Loucy (cell line): ENCODE measurements at regions not wholly inside any gene's neighbourhood (a gene's known extent, or its start where the extent isn't known, plus 50 kb on each side); places are given as distances from the start of the nearest gene placed in this dataset.

Experiments
- H2AFZ ChIP-seq: fragments of 200-600 bp; sonication (generic); 2 replicates; pipeline ENCODE4 v1.6.0; 2016; ENCODE audit warnings: antibody characterized with exemption, mild to moderate bottlenecking, low read length, moderate library complexity
- H3F3A ChIP-seq: fragments of 200-600 bp; 2 replicates; pipeline ENCODE4 v1.6.0; 2016; ENCODE audit warnings: antibody characterized with exemption, low read depth, mild to moderate bottlenecking
- H3K27me3 ChIP-seq: fragments of 200-600 bp; sonication (generic); 2 replicates; pipeline ENCODE4 v1.6.1; 2014; ENCODE audit warnings: low read length, mild to moderate bottlenecking; ENCODE audit not compliant: insufficient read depth, poor library complexity, severe bottlenecking
- H3K36me3 ChIP-seq: fragments of 200-600 bp; sonication (generic); 2 replicates; pipeline ENCODE4 v1.6.1; 2016; ENCODE audit warnings: low read length; ENCODE audit not compliant: insufficient read depth
- H3K4me1 ChIP-seq: fragments of 200-600 bp; sonication (generic); 2 replicates; pipeline ENCODE4 v1.5.1; 2014; ENCODE audit warnings: low read length, mild to moderate bottlenecking; ENCODE audit not compliant: insufficient read depth, poor library complexity, severe bottlenecking
- H3K4me2 ChIP-seq: fragments of 200-600 bp; sonication (generic); 2 replicates; pipeline ENCODE4 v1.6.0; 2014; ENCODE audit warnings: antibody characterized with exemption, low read length, low read depth, mild to moderate bottlenecking; ENCODE audit not compliant: poor library complexity, severe bottlenecking
- H3K4me3 ChIP-seq: fragments of 200-600 bp; sonication (generic); 2 replicates; pipeline ENCODE4 v1.5.1; 2014; ENCODE audit warnings: low read length, mild to moderate bottlenecking, mixed read lengths; ENCODE audit not compliant: poor library complexity, severe bottlenecking
- H3K79me2 ChIP-seq: fragments of 200-600 bp; sonication (generic); 2 replicates; pipeline ENCODE4 v1.6.1; 2014; ENCODE audit warnings: low read length; ENCODE audit not compliant: insufficient read depth
- H3K9ac ChIP-seq: fragments of 200-600 bp; sonication (generic); 2 replicates; pipeline ENCODE4 v1.6.0; 2014; ENCODE audit warnings: mild to moderate bottlenecking, low read depth, low read length, moderate library complexity; ENCODE audit not compliant: poor library complexity, severe bottlenecking
- H3K9me2 ChIP-seq: fragments of 200-600 bp; sonication (generic); replicated peaks from 2 replicates; pipeline ENCODE4 v1.6.1; 2016; ENCODE audit warnings: low read depth, low read length, mixed read lengths
- H3K9me3 ChIP-seq: fragments of 200-600 bp; sonication (generic); 2 replicates; pipeline ENCODE4 v1.6.1; 2014; ENCODE audit warnings: mild to moderate bottlenecking, antibody characterized with exemption, low read length, low read depth; ENCODE audit not compliant: insufficient read depth
- H4K20me1 ChIP-seq: fragments of 200-600 bp; sonication (generic); 2 replicates; pipeline ENCODE4 v1.6.0; 2014; ENCODE audit warnings: antibody characterized with exemption, low read length, mild to moderate bottlenecking; ENCODE audit not compliant: insufficient read depth, poor library complexity, severe bottlenecking
- EZH2phosphoT487 ChIP-seq: fragments of 200-600 bp; IDR thresholded peaks from 2 replicates; pipeline ENCODE4 v1.6.1; 2018; ENCODE audit warnings: antibody characterized with exemption, mild to moderate bottlenecking, moderate library complexity, borderline replicate concordance
- TF ChIP-seq, protein P1 (sequence below): fragments of 200-600 bp; sonication (generic); conservative IDR thresholded peaks from 2 replicates; pipeline ENCODE4 v1.5.1; 2014; ENCODE audit warnings: mild to moderate bottlenecking, antibody characterized with exemption, low read length

- no peak for TF ChIP-seq EZH2phosphoT487
- TF ChIP-seq, protein P1, sequence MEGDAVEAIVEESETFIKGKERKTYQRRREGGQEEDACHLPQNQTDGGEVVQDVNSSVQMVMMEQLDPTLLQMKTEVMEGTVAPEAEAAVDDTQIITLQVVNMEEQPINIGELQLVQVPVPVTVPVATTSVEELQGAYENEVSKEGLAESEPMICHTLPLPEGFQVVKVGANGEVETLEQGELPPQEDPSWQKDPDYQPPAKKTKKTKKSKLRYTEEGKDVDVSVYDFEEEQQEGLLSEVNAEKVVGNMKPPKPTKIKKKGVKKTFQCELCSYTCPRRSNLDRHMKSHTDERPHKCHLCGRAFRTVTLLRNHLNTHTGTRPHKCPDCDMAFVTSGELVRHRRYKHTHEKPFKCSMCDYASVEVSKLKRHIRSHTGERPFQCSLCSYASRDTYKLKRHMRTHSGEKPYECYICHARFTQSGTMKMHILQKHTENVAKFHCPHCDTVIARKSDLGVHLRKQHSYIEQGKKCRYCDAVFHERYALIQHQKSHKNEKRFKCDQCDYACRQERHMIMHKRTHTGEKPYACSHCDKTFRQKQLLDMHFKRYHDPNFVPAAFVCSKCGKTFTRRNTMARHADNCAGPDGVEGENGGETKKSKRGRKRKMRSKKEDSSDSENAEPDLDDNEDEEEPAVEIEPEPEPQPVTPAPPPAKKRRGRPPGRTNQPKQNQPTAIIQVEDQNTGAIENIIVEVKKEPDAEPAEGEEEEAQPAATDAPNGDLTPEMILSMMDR: no peak
- Histone ChIP-seq H3K36me3 (no peaks in the 10 kb centered on the region), H3K4me1 (no peaks in the 10 kb centered on the region), H3F3A (no peaks in the 10 kb centered on the region), H4K20me1 (no peaks in the 10 kb centered on the region), H3K9ac (no peak overlapping the region), H3K27me3 (no peaks in the 10 kb centered on the region), H3K79me2 (no peaks in the 10 kb centered on the region), H2AFZ (no peak overlapping the region), H3K4me3 (no peak overlapping the region), H3K9me2 (no peaks in the 10 kb centered on the region), H3K4me2 (no peak overlapping the region), H3K9me3 (peaks cover 3% of the 10 kb centered on the region; the same call in 1 of the 2 replicates)
These were observed 121.9 kb downstream of the TMEM18 start for GRCh38 chr2:555164-555922.

GRCh38 chr2:554444-554843, 122.8 kb downstream of the TMEM18 start:
- Histone ChIP-seq H4K20me1 (no peaks in the 10 kb centered on the region), H3K79me2 (no peaks in the 10 kb centered on the region), H3K27me3 (no peaks in the 10 kb centered on the region), H3F3A (no peaks in the 10 kb centered on the region), H3K9me2 (no peaks in the 10 kb centered on the region), H3K4me1 (no peaks in the 10 kb centered on the region), H3K9me3 (peaks cover 3% of the 10 kb centered on the region; the same call in 1 of the 2 replicates), H3K4me2 (no peak overlapping the region), H2AFZ (no peak overlapping the region), H3K36me3 (no peaks in the 10 kb centered on the region), H3K4me3 (no peak overlapping the region), H3K9ac (no peak overlapping the region)
- TF ChIP-seq, protein P1: no peak
- TF ChIP-seq EZH2phosphoT487: no peak

DNA sequence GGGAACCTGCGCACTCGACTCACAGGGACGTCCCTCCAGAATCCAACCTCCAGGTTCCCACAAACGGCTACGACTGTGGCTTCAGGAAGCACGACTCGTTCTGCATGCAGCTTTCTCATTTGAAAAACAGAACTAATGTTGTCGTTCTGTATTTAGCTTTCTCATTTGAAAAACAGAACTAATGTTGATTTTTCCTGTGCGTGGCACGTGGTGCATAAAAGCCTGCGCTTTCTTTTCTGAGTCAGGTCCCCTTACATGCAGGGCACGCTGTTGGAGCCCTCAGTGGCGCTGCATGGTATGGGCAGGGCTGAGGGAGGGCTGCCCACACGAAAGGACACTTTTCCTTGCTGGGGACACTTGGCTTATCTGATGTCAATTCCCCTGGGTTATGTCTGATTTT, 124.3 kb downstream of the TMEM18 start:
- Histone ChIP-seq H3K4me3 (no peak overlapping the region), H3K4me1 (no peaks in the 10 kb centered on the region), H3K4me2 (no peak overlapping the region), H3K79me2 (no peaks in the 10 kb centered on the region), H3K36me3 (no peaks in the 10 kb centered on the region), H4K20me1 (no peaks in the 10 kb centered on the region), H3K27me3 (no peaks in the 10 kb centered on the region), H2AFZ (no peak overlapping the region), H3F3A (no peaks in the 10 kb centered on the region), H3K9ac (no peak overlapping the region), H3K9me3 (peaks cover 3% of the 10 kb centered on the region; the same call in 1 of the 2 replicates), H3K9me2 (no peaks in the 10 kb centered on the region)
- TF ChIP-seq EZH2phosphoT487: no peak
- TF ChIP-seq, protein P1: no peak
